HFFc6 (cell line): ENCODE measurements at regions not wholly inside any gene's neighbourhood (a gene's known extent, or its start where the extent isn't known, plus 50 kb on each side); places are given as distances from the start of the nearest gene placed in this dataset.

Source experiments
- DNase-seq: peaks from one replicate; pipeline ENCODE4 v3.0.0-alpha.2; 2018
- H3K27ac Mint-ChIP-seq: 2 replicates; pipeline ENCODE4 v1.8.0; 2020; ENCODE audit warnings: mild to moderate bottlenecking, mixed read lengths
- H3K27me3 Mint-ChIP-seq: 2 replicates; pipeline ENCODE4 v1.8.0; 2021; ENCODE audit warnings: mild to moderate bottlenecking, moderate library complexity, mixed read lengths; ENCODE audit not compliant: insufficient read depth
- H3K36me3 Mint-ChIP-seq: 2 replicates; pipeline ENCODE4 v1.8.0; 2021; ENCODE audit warnings: low read depth, mixed read lengths
- H3K4me1 Mint-ChIP-seq: 2 replicates; pipeline ENCODE4 v1.8.0; 2020; ENCODE audit warnings: low read depth, mixed read lengths
- H3K4me3 Mint-ChIP-seq: 2 replicates; pipeline ENCODE4 v1.8.0; 2020; ENCODE audit warnings: mild to moderate bottlenecking, moderate library complexity, mixed read lengths
- H3K9me3 Mint-ChIP-seq: 2 replicates; pipeline ENCODE4 v1.8.0; 2020; ENCODE audit warnings: mild to moderate bottlenecking, mixed read lengths
- CTCF ChIP-seq: fragments of 200-600 bp; sonication (generic); IDR thresholded peaks from 2 replicates; pipeline ENCODE4 v1.5.0; 2021; ENCODE audit warnings: antibody characterized with exemption, mild to moderate bottlenecking

GRCh38 chr7:9240001-9240400 is 806.6 kb downstream of the NXPH1 start:
- Mint-ChIP-seq H3K27me3 (peaks cover 1% of the 10 kb centered on the region; the same call in 1 of the 2 replicates), H3K4me3 (no peak overlapping the region), H3K36me3 (no peaks in the 10 kb centered on the region; the same call in 1 of the 2 replicates), H3K27ac (no peak overlapping the region), H3K9me3 (peaks cover 38% of the 10 kb centered on the region), H3K4me1 (no peaks in the 10 kb centered on the region)
- TF ChIP-seq CTCF: no peak
- DNase-seq: no peak

GRCh38 chr7:9241826-9242225 is 808.4 kb downstream of the NXPH1 start:
- no peak for TF ChIP-seq CTCF
- no peak overlapping the region for H3K4me3 Mint-ChIP-seq
- H3K27ac Mint-ChIP-seq: no peak overlapping the region
- H3K4me1 Mint-ChIP-seq: no peaks in the 10 kb centered on the region
- peaks cover 1% of the 10 kb centered on the region; the same call in 1 of the 2 replicates for H3K27me3 Mint-ChIP-seq
- no peak for DNase-seq
- no peaks in the 10 kb centered on the region; the same call in 1 of the 2 replicates for H3K36me3 Mint-ChIP-seq
- H3K9me3 Mint-ChIP-seq: peaks cover 26% of the 10 kb centered on the region

GRCh38 chr7:9242636-9243035 is 809.2 kb downstream of the NXPH1 start:
- no peak overlapping the region for H3K4me3 Mint-ChIP-seq
- no peak for DNase-seq
- no peak overlapping the region for H3K27ac Mint-ChIP-seq
- no peaks in the 10 kb centered on the region for H3K27me3 Mint-ChIP-seq
- peaks cover 23% of the 10 kb centered on the region for H3K9me3 Mint-ChIP-seq
- no peak for TF ChIP-seq CTCF
- H3K4me1 Mint-ChIP-seq: no peaks in the 10 kb centered on the region
- H3K36me3 Mint-ChIP-seq: no peaks in the 10 kb centered on the region

- Mint-ChIP-seq H3K9me3 (peaks cover 56% of the 10 kb centered on the region), H3K36me3 (no peaks in the 10 kb centered on the region), H3K4me3 (no peak overlapping the region), H3K4me1 (no peaks in the 10 kb centered on the region), H3K27ac (no peak overlapping the region), H3K27me3 (no peaks in the 10 kb centered on the region)
- no peak for DNase-seq
- TF ChIP-seq CTCF: no peak
These were observed 817.5 kb downstream of the NXPH1 start for GRCh38 chr7:9250876-9251275.

- no peak for DNase-seq
- Mint-ChIP-seq H3K36me3 (no peaks in the 10 kb centered on the region), H3K4me1 (no peaks in the 10 kb centered on the region), H3K9me3 (peaks cover 37% of the 10 kb centered on the region), H3K27me3 (no peaks in the 10 kb centered on the region; the same call in 1 of the 2 replicates), H3K27ac (no peak overlapping the region), H3K4me3 (no peak overlapping the region)
- no peak for TF ChIP-seq CTCF
These were observed 831.0 kb downstream of the NXPH1 start for GRCh38 chr7:9264395-9264794.

- Mint-ChIP-seq H3K27ac (no peak overlapping the region), H3K4me3 (no peak overlapping the region), H3K36me3 (no peaks in the 10 kb centered on the region), H3K9me3 (peaks cover 32% of the 10 kb centered on the region), H3K4me1 (no peaks in the 10 kb centered on the region), H3K27me3 (no peaks in the 10 kb centered on the region)
- no peak for TF ChIP-seq CTCF
- DNase-seq: no peak
These were observed 846.7 kb downstream of the NXPH1 start for GRCh38 chr7:9280088-9280487.
